DND-41 (cell line): ENCODE measurements at regions not wholly inside any gene's neighbourhood (a gene's known extent, or its start where the extent isn't known, plus 50 kb on each side); places are given as distances from the start of the nearest gene placed in this dataset.

ENCODE experiments used
- ATAC-seq: fragments of 200-7000 bp; cut with Tn5 transposase; 3 replicates; pipeline ENCODE4 v1.9.1; 2021; ENCODE audit warnings: low read depth; ENCODE audit not compliant: insufficient read depth
- DNase-seq: peaks from one replicate; pipeline ENCODE4 v3.0.0-alpha.2; 2020
- H2AFZ ChIP-seq: 2 replicates; pipeline ENCODE4 v1.6.0; 2012; ENCODE audit warnings: low read depth, low read length
- H3K27ac ChIP-seq: 2 replicates; pipeline ENCODE4 v1.5.1; 2012; ENCODE audit warnings: low read length, inconsistent platforms
- H3K27me3 ChIP-seq: fragments of 200-600 bp; sonication (generic); 2 replicates; pipeline ENCODE4 v1.6.0; 2012; ENCODE audit warnings: low read length, mild to moderate bottlenecking, inconsistent platforms; ENCODE audit not compliant: insufficient read depth, poor library complexity
- H3K36me3 ChIP-seq: 2 replicates; pipeline ENCODE4 v1.5.1; 2012; ENCODE audit warnings: low read length, inconsistent platforms; ENCODE audit not compliant: insufficient read depth
- H3K4me1 ChIP-seq: 2 replicates; pipeline ENCODE4 v1.5.1; 2012; ENCODE audit warnings: mild to moderate bottlenecking, low read length; ENCODE audit not compliant: insufficient read depth
- H3K4me2 ChIP-seq: 2 replicates; pipeline ENCODE4 v1.6.0; 2012; ENCODE audit warnings: mild to moderate bottlenecking, moderate library complexity, low read length, inconsistent platforms; ENCODE audit not compliant: insufficient read depth
- H3K4me3 ChIP-seq, 2 experiments: fragments of 200-600 bp in 1 of 2; shearing (Covaris generic) in 1 of 2; 2 replicates each; pipeline ENCODE4 v1.5.1; 2012 to 2016; ENCODE audit warnings: inconsistent platforms in 2 of 2, low read length in 2 of 2, mild to moderate bottlenecking in 2 of 2, low read depth in 1 of 2, moderate library complexity in 1 of 2
- H3K79me2 ChIP-seq: 2 replicates; pipeline ENCODE4 v1.6.0; 2012; ENCODE audit warnings: low read length, inconsistent platforms; ENCODE audit not compliant: insufficient read depth
- H3K9ac ChIP-seq: 2 replicates; pipeline ENCODE4 v1.6.0; 2012; ENCODE audit warnings: low read depth, mild to moderate bottlenecking, inconsistent platforms, low read length, moderate library complexity
- H3K9me3 ChIP-seq: 2 replicates; pipeline ENCODE4 v1.5.1; 2012; ENCODE audit warnings: low read length, moderate library complexity, mild to moderate bottlenecking, inconsistent platforms; ENCODE audit not compliant: insufficient read depth, severe bottlenecking
- H4K20me1 ChIP-seq: 2 replicates; pipeline ENCODE4 v1.6.0; 2012; ENCODE audit warnings: low read length; ENCODE audit not compliant: insufficient read depth
- CTCF ChIP-seq: IDR thresholded peaks from 2 replicates; pipeline ENCODE4 v1.5.1; 2012; ENCODE audit warnings: borderline replicate concordance, low read length, moderate library complexity, mild to moderate bottlenecking; ENCODE audit not compliant: poor library complexity, severe bottlenecking; ENCODE audit errors: extremely low read depth
- EZH2 ChIP-seq: IDR thresholded peaks from 3 replicates; pipeline ENCODE4 v1.6.1; 2012; ENCODE audit warnings: borderline replicate concordance, low read depth, mild to moderate bottlenecking, moderate library complexity, low read length, inconsistent platforms; ENCODE audit not compliant: severe bottlenecking

- no peak overlapping the region for H3K27ac ChIP-seq
- H3K79me2 ChIP-seq, result no peaks in the 10 kb centered on the region
- ATAC-seq, result no peak
- H3K4me3 ChIP-seq, result no peak overlapping the region
- no peak overlapping the region for H2AFZ ChIP-seq
- H3K4me2 ChIP-seq, result no peak overlapping the region
- H4K20me1 ChIP-seq, result no peaks in the 10 kb centered on the region
- H3K4me1 ChIP-seq, result no peaks in the 10 kb centered on the region
- TF ChIP-seq EZH2 (no peak), CTCF (no peak)
- no peak overlapping the region for H3K9ac ChIP-seq
- no peaks in the 10 kb centered on the region for H3K36me3 ChIP-seq
- no peak for DNase-seq
- H3K9me3 ChIP-seq, result no peaks in the 10 kb centered on the region
- H3K27me3 ChIP-seq, result no peaks in the 10 kb centered on the region
Measured at GRCh38 chr3:148101061-148101460, 596.6 kb upstream of the AGTR1 start.

- H3K9ac ChIP-seq, result no peak overlapping the region
- no peaks in the 10 kb centered on the region for H3K79me2 ChIP-seq
- H3K4me2 ChIP-seq, result no peak overlapping the region
- no peaks in the 10 kb centered on the region for H3K9me3 ChIP-seq
- H3K27ac ChIP-seq, result no peak overlapping the region
- no peak for ATAC-seq
- H4K20me1 ChIP-seq, result no peaks in the 10 kb centered on the region
- H3K36me3 ChIP-seq, result no peaks in the 10 kb centered on the region
- no peak for TF ChIP-seq CTCF
- no peak for TF ChIP-seq EZH2
- no peak overlapping the region for H3K4me3 ChIP-seq
- no peak for DNase-seq
- no peaks in the 10 kb centered on the region for H3K4me1 ChIP-seq
- H2AFZ ChIP-seq, result no peak overlapping the region
- no peaks in the 10 kb centered on the region for H3K27me3 ChIP-seq
Measured at GRCh38 chr3:148102156-148102555, 595.5 kb upstream of the AGTR1 start.

- H3K9ac ChIP-seq, result no peak overlapping the region
- ATAC-seq, result no peak
- H3K9me3 ChIP-seq, result no peaks in the 10 kb centered on the region
- no peak overlapping the region for H3K4me2 ChIP-seq
- DNase-seq, result no peak
- H4K20me1 ChIP-seq, result no peaks in the 10 kb centered on the region
- no peak for TF ChIP-seq EZH2
- no peak for TF ChIP-seq CTCF
- H3K4me1 ChIP-seq, result no peaks in the 10 kb centered on the region
- H3K79me2 ChIP-seq, result no peaks in the 10 kb centered on the region
- H3K27me3 ChIP-seq, result no peaks in the 10 kb centered on the region
- no peak overlapping the region for H3K4me3 ChIP-seq
- no peak overlapping the region for H2AFZ ChIP-seq
- no peaks in the 10 kb centered on the region for H3K36me3 ChIP-seq
- H3K27ac ChIP-seq, result no peak overlapping the region
Measured at GRCh38 chr3:148106062-148106461, 591.6 kb upstream of the AGTR1 start.

- Histone ChIP-seq H3K36me3 (no peaks in the 10 kb centered on the region), H3K27me3 (no peaks in the 10 kb centered on the region), H3K27ac (no peak overlapping the region), H2AFZ (no peak overlapping the region), H3K4me2 (no peak overlapping the region), H4K20me1 (no peaks in the 10 kb centered on the region), H3K4me1 (no peaks in the 10 kb centered on the region), H3K9ac (no peak overlapping the region), H3K9me3 (no peaks in the 10 kb centered on the region), H3K4me3 (no peak overlapping the region), H3K79me2 (no peaks in the 10 kb centered on the region)
- ATAC-seq, result no peak
- TF ChIP-seq CTCF, result no peak
- TF ChIP-seq EZH2, result no peak
- DNase-seq, result no peak
Measured at GRCh38 chr3:148126956-148127355, 570.7 kb upstream of the AGTR1 start.
